ENCODE measurements at regions not wholly inside any gene's neighbourhood (a gene's known extent, or its start where the extent isn't known, plus 50 kb on each side); places are given as distances from the start of the nearest gene placed in this dataset.
A peak's percentile ranks its signal among the peaks of the same experiment; 100 is the strongest.
"Not testable (repeated sequence)": the region's sequence is repeated elsewhere in the genome, so short reads cannot be mapped to it uniquely, and the experiment has no call there.

DNA sequence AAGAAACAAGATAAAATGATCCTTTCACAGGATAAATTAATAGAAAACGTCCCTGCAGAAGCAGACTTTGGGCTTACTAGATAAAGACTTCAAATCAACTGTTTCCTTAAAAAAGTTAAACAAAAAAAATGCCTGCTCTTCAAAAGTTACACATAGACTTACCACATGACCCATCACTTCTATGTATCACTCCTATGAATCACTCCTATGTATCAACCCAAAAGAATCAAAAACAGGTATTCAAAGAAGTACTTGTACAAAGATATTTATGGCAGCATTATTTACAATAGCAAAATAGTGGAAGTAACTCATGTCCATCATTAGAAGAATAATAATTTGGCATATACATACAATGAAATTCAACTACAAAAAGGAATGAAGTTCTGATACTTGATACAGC, 56.3 kb upstream of the PRDM9 start:
- no peak for DNase-seq (ENCODE audit: low spot score)
- no peak for FAIRE-seq

- DNase-seq (ENCODE audit: low spot score) (no peak), FAIRE-seq (no peak)
Observed at GRCh38 chr5:23450187-23450586, 57.2 kb upstream of the PRDM9 start.

DNA sequence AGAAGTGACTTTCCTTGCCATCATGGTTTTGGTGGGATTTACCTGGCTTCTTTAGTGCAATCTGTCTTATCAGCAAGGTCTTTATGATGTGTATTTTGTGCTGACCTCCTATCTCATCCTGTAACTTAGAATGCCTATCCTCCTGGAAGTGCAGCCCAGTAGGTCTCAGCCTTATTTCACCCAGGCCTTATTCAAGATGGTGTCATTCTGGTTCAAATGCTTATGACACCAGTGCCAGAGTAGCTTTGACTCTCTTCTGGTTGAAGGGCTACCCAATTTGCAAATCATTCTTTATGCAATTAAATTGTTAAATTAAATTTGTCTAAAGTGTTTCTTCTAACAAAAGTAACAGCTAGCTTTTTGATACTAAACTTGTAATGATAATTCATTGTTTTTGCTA, 58.8 kb upstream of the PRDM9 start:
- FAIRE-seq = no peak
- DNase-seq (ENCODE audit: low spot score) = no peak

- FAIRE-seq = no peak
- DNase-seq (ENCODE audit: low spot score) = peak; percentile 13
Observed at GRCh38 chr5:23446424-23446823, 61.0 kb upstream of the PRDM9 start.

- FAIRE-seq (no peak), DNase-seq (ENCODE audit: low spot score) (no peak)
Observed at GRCh38 chr5:23445573-23445972, 61.8 kb upstream of the PRDM9 start.

DNA sequence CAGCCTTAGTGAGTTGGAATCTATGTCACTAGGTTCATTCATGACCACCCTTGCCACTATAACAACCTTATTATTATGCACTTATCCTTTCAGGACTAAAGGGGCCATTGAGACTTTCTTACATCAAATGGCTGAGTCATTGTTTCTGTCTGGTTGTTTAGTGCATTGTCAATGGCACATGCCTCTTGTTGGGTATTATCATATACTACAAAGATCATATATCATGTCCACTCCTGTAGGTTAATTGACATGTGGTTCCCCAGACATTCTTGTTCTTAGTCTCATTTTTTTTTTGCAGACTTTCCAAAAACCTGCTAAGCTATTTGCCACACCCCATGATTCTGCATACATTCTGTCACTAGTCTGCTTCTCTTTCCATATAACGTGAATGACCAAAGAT, 66.7 kb upstream of the PRDM9 start:
- FAIRE-seq (no peak), DNase-seq (ENCODE audit: low spot score) (no peak)

GRCh38 chr5:23437011-23437410, 70.4 kb upstream of the PRDM9 start:
- DNase-seq (ENCODE audit: low spot score) = no peak
- no peak for FAIRE-seq

DNA sequence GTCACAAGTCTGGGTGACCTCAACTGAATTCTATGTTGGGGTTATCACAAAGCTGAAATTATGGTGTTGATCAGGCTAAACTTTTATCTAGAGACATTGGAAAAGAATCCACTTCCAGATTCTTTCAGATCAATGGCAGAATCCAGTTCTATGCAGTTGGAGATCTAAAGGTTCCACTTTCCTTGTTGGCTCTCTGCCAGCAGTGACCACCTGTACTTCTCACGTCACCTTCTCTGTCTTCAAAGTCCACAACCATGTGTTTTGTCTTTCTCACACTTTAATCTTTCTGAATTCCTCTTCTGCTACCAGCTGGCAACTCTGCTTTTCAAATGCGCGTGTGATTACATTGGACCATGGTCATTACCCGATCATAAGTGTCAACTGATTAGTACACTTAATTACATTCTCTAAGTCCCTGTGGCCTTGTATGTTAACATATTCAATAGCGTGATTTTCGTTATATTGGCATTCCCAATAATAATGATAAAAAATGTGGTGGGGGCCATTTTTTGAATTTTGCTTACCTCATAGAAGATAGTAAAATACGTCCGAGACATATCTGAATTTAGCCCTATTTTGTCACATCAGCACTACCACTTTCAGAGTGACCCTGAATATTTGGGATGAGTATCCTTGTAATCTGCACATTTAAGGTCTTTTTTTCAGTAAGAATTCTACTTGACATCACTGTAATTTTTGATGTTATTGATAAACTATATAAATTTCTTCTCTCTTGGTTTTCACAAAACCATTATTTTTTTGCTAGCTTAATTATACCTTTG, 73.7 kb upstream of the PRDM9 start:
- DNase-seq (ENCODE audit: low spot score) (no peak), FAIRE-seq (no peak)

DNA sequence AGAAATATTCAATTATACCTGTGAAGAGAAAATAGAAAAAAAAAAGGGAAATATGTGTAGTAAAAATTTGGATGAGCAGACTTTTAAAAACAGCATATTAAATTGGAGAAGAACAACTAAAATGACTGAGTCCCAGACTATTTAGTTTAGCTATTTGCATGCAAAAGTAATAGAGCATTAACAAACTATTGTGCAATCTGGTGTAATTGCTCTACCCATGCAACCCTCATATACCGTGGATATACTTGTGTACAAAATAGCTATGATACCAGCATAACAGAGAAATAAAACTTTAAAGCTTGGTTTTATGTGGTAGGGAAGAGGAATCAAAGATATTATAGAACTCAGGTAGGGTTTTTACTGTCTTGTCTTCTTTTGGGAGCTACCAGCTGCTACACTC, 78.7 kb upstream of the PRDM9 start:
- FAIRE-seq = no peak
- no peak for DNase-seq (ENCODE audit: low spot score)

GRCh38 chr5:23420214-23420613, 87.2 kb upstream of the PRDM9 start:
- not testable (repeated sequence) for FAIRE-seq; DNase-seq (ENCODE audit: low spot score)

DNA sequence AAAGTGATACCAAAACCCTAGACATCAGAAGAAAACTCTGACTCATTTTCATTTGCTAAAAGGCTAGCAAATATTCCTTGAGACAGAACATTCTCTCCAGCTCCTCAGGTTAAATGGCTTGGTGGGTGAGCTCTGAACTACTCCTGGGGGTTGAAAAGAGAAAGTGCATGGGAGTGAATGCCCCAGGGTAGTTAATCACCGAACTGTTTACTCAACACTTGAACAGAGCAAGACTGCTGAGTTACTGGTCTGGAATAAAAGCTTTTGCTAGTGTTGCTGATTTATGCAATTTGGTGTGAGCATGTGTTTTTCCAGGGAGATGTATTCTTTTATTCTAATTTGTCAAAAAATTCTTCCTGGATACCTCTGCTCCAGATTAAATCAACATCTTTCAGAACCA, 88.3 kb upstream of the PRDM9 start:
- FAIRE-seq (no peak), DNase-seq (ENCODE audit: low spot score) (peak; percentile 14)

- FAIRE-seq (no peak), DNase-seq (ENCODE audit: low spot score) (no peak)
Observed at GRCh38 chr5:23412515-23412914, 94.9 kb upstream of the PRDM9 start.

DNA sequence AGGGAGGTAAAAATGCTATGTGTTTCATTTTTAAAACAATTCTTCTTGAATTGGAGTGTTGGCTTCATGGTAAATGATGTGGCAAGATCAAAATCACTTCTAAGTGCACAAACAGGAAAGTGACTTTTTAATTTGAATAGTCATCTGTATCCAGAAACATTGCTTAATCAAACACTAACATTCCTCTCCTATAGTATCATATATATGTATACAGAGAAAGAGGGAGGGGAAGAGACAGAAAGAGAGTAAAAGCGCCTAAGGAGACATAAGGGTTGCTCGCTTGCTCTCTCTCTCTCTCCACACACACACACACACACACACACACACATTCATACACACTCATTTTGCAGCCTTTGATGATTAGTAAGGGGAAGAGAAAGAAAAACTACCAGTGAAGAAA, 95.4 kb upstream of the PRDM9 start:
- FAIRE-seq = no peak

GRCh38 chr5:23411200-23411599, 96.2 kb upstream of the PRDM9 start:
- no peak for FAIRE-seq
- DNase-seq (ENCODE audit: low spot score) = no peak

More for the DNA sequence above, 95.4 kb upstream of the PRDM9 start:
- DNase-seq (ENCODE audit: low spot score) = no peak

GRCh38 chr5:23410775-23411174, 96.6 kb upstream of the PRDM9 start:
- DNase-seq (ENCODE audit: low spot score); FAIRE-seq: not testable (repeated sequence)

DNA sequence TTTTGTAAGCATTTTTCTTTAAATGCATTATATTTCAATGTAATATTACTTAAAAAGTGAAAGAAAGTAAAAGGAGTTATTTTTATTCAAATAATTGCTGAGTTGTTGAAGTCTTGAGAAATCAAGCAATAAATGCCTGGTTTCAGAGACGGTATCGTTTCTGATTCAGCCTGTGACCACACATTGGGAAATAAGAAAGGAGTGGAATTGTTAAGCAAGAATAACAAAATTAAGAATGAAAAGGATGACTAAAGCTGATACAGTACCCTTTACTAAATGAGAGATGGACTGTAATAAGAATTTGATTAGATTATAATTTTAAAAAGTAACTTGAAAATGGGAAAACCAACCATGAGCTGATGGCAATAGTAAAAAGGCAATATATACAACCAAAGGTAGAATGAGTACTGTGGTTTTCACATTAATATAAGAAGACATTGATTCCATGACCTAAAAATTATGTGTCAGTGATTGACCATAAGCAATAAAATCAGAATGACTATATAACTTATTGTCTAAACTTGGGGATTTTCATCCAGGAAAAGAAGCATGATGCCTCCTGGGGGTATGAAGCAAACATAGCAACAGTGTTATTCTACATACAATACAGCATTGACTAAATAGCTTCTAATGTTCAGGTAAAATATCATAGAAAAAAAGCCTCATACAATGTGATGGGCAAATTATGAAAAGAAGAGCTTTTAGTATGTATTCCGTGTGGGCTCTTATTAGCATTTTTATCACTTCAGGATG, 101.9 kb upstream of the PRDM9 start:
- DNase-seq (ENCODE audit: low spot score) (no peak), FAIRE-seq (no peak)

DNA sequence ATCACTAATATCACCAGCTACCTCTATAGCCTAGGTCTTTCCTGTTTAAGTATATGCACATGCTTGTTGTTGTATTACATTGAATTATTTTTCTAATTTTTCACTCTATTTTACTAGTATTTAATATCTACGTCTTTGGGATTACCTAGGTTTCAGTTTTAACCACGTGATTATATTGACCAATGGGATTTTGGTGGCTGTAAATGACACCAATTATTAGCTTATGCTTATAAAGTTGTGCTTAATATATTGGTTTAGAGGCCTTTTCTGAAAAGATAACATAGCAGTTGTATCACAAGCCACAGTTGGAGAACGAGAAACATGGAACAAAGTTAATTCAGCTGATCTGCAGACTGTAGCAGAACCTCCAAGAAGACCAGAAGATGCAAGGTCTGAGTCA, 104.8 kb upstream of the PRDM9 start:
- FAIRE-seq (no peak), DNase-seq (ENCODE audit: low spot score) (no peak)

- FAIRE-seq = no peak
- no peak for DNase-seq (ENCODE audit: low spot score)
Observed at GRCh38 chr5:23400951-23401350, 106.5 kb upstream of the PRDM9 start.

DNA sequence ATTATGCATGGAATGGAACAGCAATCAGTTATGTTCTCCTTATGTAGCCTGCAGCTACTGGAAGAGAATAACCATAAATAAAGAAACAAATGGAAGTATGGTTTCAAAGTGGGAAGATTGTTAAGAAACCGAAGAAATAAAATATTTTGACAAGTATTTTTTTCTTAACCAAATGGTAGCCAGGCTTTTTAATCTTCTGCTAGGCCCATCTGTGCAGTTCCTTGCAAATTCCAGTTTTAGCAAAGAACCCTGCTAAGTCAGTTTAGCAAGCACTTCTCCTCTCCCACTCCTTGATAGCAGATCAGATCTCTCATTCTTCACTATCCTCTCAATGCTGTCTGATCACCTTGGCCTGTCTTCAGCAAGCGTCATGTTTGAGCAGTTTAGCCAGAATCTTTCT, 111.1 kb upstream of the PRDM9 start:
- DNase-seq (ENCODE audit: low spot score) = no peak
- FAIRE-seq = no peak

- DNase-seq (ENCODE audit: low spot score) = no peak
- no peak for FAIRE-seq
Observed at GRCh38 chr5:23389291-23390101, 117.9 kb upstream of the PRDM9 start.

DNA sequence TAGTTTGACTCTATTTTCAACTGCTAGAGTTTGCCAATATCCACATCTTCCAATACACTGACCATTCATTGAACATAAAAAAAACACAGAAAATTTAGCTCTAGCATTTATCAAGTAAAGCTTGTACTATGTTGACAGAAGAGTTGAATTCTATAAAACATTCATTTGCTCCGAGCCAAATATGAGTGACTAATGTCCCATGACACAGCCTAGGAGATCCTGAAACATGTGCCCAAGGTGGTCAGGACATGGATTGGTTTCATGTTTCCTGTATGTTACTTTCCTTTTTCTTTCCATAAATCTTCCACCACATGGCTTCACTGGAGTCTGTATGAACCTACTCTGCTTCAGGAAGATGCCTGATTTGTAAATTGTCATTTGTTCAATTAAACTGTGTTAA, 122.4 kb upstream of the PRDM9 start:
- no peak for FAIRE-seq
- DNase-seq (ENCODE audit: low spot score) = no peak

- DNase-seq (ENCODE audit: low spot score) (no peak), FAIRE-seq (no peak)
Observed at GRCh38 chr5:23372177-23372576, 135.2 kb upstream of the PRDM9 start.
